GM12878 (cell line): ENCODE measurements at regions not wholly inside any gene's neighbourhood (a gene's known extent, or its start where the extent isn't known, plus 50 kb on each side); places are given as distances from the start of the nearest gene placed in this dataset.

Source experiments
- ATAC-seq: fragments of 200-7000 bp; cut with Tn5 transposase; 3 replicates; pipeline ENCODE4 v1.9.1; 2020; ENCODE audit warnings: mild to moderate bottlenecking, moderate library complexity
- BruUV-seq: library from RNA; stranded (reverse); fragments of 400-500 nt; replicated peaks from 2 replicates; lab custom pipeline; 2021; lab: Mats Ljungman, UMichigan
- CTCF ChIA-PET: fragments of 300-600 bp; sonication (Branson Sonifier 250); formaldehyde crosslinking; extraction: SDS; loops from one replicate; lab custom pipeline; 2021; ENCODE audit warnings: inconsistent platforms; lab: Yijun Ruan, JAX
- POLR2A ChIA-PET: fragments of 350-600 bp; formaldehyde crosslinking; extraction: SDS; loops from one replicate; lab custom pipeline; 2021; ENCODE audit warnings: inconsistent platforms; lab: Charles Lee
- RAD21 ChIA-PET: fragments of 300-600 bp; sonication (Branson Sonifier 250); formaldehyde crosslinking; loops from one replicate; lab custom pipeline; 2023; ENCODE audit warnings: antibody characterized with exemption; ENCODE audit not compliant: unreplicated experiment; lab: Charles Lee
- SMC1A ChIA-PET: fragments of 300-600 bp; sonication (Branson Sonifier 250); formaldehyde crosslinking; loops from one replicate; lab custom pipeline; 2023; ENCODE audit not compliant: unreplicated experiment, uncharacterized antibody; lab: Charles Lee
- DNase-seq: peaks from one replicate; pipeline ENCODE4 v3.0.0-alpha.2; 2011; ENCODE audit warnings: low read depth, low spot score
- FAIRE-seq: peaks from 3 replicates; lab custom pipeline; 2011; peaks lifted over from hg19 to GRCh38; lab: Jason Lieb, UNC
- H2AFZ ChIP-seq: 2 replicates; pipeline ENCODE4 v1.6.0; 2011; ENCODE audit warnings: low read depth, low read length, control low read depth; ENCODE audit not compliant: control insufficient read depth
- H3K27ac ChIP-seq: 2 replicates; pipeline ENCODE4 v1.5.1; 2011; ENCODE audit warnings: control low read depth; ENCODE audit not compliant: control insufficient read depth, insufficient read depth
- H3K27me3 ChIP-seq, 2 experiments: replicated peaks in 1 of 2; 2 replicates each; pipeline versions ENCODE4 v1.6.0 to v1.6.1; 2011; ENCODE audit warnings: low read length in 1 of 2; ENCODE audit not compliant: control insufficient read depth in 2 of 2, insufficient read depth in 2 of 2
- H3K36me3 ChIP-seq, 2 experiments: 2 replicates each; pipeline ENCODE4 v1.5.1; 2011; ENCODE audit warnings: low read length in 1 of 2; ENCODE audit not compliant: control insufficient read depth in 2 of 2, insufficient read depth in 2 of 2
- H3K4me1 ChIP-seq: 2 replicates; pipeline ENCODE4 v1.6.1; 2011; ENCODE audit warnings: mild to moderate bottlenecking, low read length, moderate library complexity, mixed read lengths; ENCODE audit not compliant: control insufficient read depth, insufficient read depth
- H3K4me2 ChIP-seq: 2 replicates; pipeline ENCODE4 v1.6.0; 2011; ENCODE audit warnings: control low read depth; ENCODE audit not compliant: control insufficient read depth, insufficient read depth
- H3K4me3 ChIP-seq: fragments of 200-600 bp; sonication (generic); 2 replicates; pipeline ENCODE4 v1.5.1; 2016
- H3K79me2 ChIP-seq: 2 replicates; pipeline ENCODE4 v1.6.0; 2011; ENCODE audit warnings: low read length; ENCODE audit not compliant: control insufficient read depth, insufficient read depth
- H3K9ac ChIP-seq: 2 replicates; pipeline ENCODE4 v1.8.0; 2011; ENCODE audit warnings: low read length, control low read depth, mixed read lengths; ENCODE audit not compliant: control insufficient read depth, insufficient read depth
- H3K9me3 ChIP-seq: replicated peaks from 3 replicates; pipeline ENCODE4 v1.5.1; 2011; ENCODE audit warnings: mild to moderate bottlenecking, low read length; ENCODE audit not compliant: control insufficient read depth, insufficient read depth
- H4K20me1 ChIP-seq: 2 replicates; pipeline ENCODE4 v1.6.0; 2011; ENCODE audit not compliant: control insufficient read depth, insufficient read depth
- BACH1 ChIP-seq: fragments of 450-650 bp; IDR thresholded peaks from 2 replicates; pipeline ENCODE4 v1.6.1; 2017; ENCODE audit warnings: mild to moderate bottlenecking, borderline replicate concordance
- CBFB ChIP-seq: IDR thresholded peaks from 2 replicates; pipeline ENCODE4 v1.6.1; 2016; ENCODE audit warnings: antibody characterized with exemption, low read depth
- IKZF1 ChIP-seq: fragments of 450-650 bp; conservative IDR thresholded peaks from 2 replicates; pipeline ENCODE4 v1.6.1; 2017; ENCODE audit warnings: antibody characterized with exemption, mild to moderate bottlenecking
- IKZF2 ChIP-seq, 2 experiments: fragments of 450-650 bp; IDR thresholded peaks; 2 replicates each; pipeline ENCODE4 v1.6.1; 2017; ENCODE audit warnings: mild to moderate bottlenecking in 2 of 2, moderate library complexity in 2 of 2
- KLF5 ChIP-seq: fragments of 450-650 bp; IDR thresholded peaks from 2 replicates; pipeline ENCODE4 v1.6.1; 2014; ENCODE audit warnings: mild to moderate bottlenecking; ENCODE audit not compliant: partially characterized antibody
- PAX5 ChIP-seq: IDR thresholded peaks from 2 replicates; pipeline ENCODE4 v1.6.1; 2011; ENCODE audit warnings: low read depth, low read length, borderline replicate concordance
- SIX5 ChIP-seq: IDR thresholded peaks from 2 replicates; pipeline ENCODE4 v1.6.1; 2011; ENCODE audit warnings: mild to moderate bottlenecking, low read depth, low read length, moderate library complexity; ENCODE audit not compliant: severe bottlenecking
- SMAD1 ChIP-seq: fragments of 450-650 bp; IDR thresholded peaks from 2 replicates; pipeline ENCODE4 v1.6.1; 2018; ENCODE audit warnings: mild to moderate bottlenecking, low read depth; ENCODE audit not compliant: partially characterized antibody
- SMC3 ChIP-seq: IDR thresholded peaks from 2 replicates; pipeline ENCODE4 v1.6.1; 2011; ENCODE audit warnings: low read length, improper control_type of control experiment, borderline replicate concordance
- TAF1 ChIP-seq: IDR thresholded peaks from 2 replicates; pipeline ENCODE4 v1.6.1; 2011; ENCODE audit warnings: mild to moderate bottlenecking, low read depth, low read length, borderline replicate concordance
- ZNF207 ChIP-seq: fragments of 450-650 bp; IDR thresholded peaks from 2 replicates; pipeline ENCODE4 v1.6.1; 2014; ENCODE audit warnings: antibody characterized with exemption, mild to moderate bottlenecking, borderline replicate concordance
- WGBS: methylation state at CpG from one replicate; pipeline ENCODE4 v1.1.6; 2016; ENCODE audit warnings: low lambda C conversion rate; ENCODE audit not compliant: insufficient replicate concordance, insufficient coverage; ENCODE audit errors: missing lambda C conversion rate; 5-methylcytosine and 5-hydroxymethylcytosine counted together
- in situ Hi-C: fragments of 300-500 bp; cut with MboI; formaldehyde crosslinking; loops from 9 replicates; pipeline ENCODE4 v1.14.3; 2018; ENCODE audit warnings: mixed read lengths
- intact Hi-C: fragments of 100-400 bp; cut with micrococcal nuclease; formaldehyde crosslinking; loops from one replicate; pipeline ENCODE4 v1.14.2; 2022; ENCODE audit not compliant: unreplicated experiment
- TF ChIP-seq, protein P1 (sequence below): fragments of 450-650 bp; IDR thresholded peaks from 2 replicates; pipeline ENCODE4 v1.6.1; 2016; ENCODE audit warnings: mild to moderate bottlenecking
- TF ChIP-seq, protein P2 (sequence below): fragments of 450-650 bp; IDR thresholded peaks from 2 replicates; pipeline ENCODE4 v1.6.1; 2018; ENCODE audit warnings: mild to moderate bottlenecking, low read depth, moderate library complexity; ENCODE audit not compliant: partially characterized antibody
- TF ChIP-seq, protein P3 (sequence below): fragments of 150-350 bp; IDR thresholded peaks from 2 replicates; pipeline ENCODE4 v1.6.1; 2014; ENCODE audit warnings: mild to moderate bottlenecking, low read depth, low read length
- TF ChIP-seq, protein P4 (sequence below): IDR thresholded peaks from 2 replicates; pipeline ENCODE4 v1.6.1; 2012; ENCODE audit warnings: low read depth, low read length, improper control_type of control experiment
- TF ChIP-seq, protein P5 (sequence below): IDR thresholded peaks from 2 replicates; pipeline ENCODE4 v1.6.1; 2012; ENCODE audit warnings: low read depth, low read length, improper control_type of control experiment

DNA sequence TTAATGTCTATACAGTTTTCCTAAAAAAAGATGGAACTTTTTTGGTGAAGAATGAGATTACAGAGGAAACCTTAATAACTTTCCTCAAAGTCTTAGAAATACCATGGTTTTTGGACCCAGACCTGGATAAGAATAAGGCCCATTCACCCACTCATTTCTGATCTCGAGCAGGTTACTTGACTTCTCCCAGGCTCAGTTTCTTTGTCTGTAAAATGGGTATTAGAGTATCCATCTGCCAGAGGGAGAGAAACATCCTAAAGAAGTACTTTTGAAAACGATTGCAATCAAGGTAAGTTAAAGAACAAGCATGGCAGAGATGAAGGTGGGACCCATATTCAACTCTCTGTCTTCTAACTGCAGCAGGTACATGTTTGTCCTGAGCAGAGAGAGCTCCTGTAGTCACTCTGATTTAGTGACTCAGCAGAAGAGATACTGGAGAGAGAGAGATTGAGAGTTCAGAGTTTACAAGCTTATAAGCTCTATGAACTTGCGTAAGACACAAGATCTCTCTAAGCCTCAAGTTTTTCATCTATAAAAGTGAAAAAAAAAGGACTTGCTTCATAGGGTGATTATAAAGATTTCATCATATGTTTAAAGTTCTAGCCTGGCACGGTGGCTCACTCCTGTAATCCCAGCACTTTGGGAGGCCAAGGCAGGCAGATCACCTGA lies 379.4 kb upstream of the SGCD start (continued):
- TF ChIP-seq, protein P1, sequence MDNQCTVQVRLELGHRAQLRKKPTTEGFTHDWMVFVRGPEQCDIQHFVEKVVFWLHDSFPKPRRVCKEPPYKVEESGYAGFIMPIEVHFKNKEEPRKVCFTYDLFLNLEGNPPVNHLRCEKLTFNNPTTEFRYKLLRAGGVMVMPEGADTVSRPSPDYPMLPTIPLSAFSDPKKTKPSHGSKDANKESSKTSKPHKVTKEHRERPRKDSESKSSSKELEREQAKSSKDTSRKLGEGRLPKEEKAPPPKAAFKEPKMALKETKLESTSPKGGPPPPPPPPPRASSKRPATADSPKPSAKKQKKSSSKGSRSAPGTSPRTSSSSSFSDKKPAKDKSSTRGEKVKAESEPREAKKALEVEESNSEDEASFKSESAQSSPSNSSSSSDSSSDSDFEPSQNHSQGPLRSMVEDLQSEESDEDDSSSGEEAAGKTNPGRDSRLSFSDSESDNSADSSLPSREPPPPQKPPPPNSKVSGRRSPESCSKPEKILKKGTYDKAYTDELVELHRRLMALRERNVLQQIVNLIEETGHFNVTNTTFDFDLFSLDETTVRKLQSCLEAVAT = no peak
- TF ChIP-seq SIX5 = no peak
- TF ChIP-seq PAX5 = no peak
- TF ChIP-seq, protein P2, sequence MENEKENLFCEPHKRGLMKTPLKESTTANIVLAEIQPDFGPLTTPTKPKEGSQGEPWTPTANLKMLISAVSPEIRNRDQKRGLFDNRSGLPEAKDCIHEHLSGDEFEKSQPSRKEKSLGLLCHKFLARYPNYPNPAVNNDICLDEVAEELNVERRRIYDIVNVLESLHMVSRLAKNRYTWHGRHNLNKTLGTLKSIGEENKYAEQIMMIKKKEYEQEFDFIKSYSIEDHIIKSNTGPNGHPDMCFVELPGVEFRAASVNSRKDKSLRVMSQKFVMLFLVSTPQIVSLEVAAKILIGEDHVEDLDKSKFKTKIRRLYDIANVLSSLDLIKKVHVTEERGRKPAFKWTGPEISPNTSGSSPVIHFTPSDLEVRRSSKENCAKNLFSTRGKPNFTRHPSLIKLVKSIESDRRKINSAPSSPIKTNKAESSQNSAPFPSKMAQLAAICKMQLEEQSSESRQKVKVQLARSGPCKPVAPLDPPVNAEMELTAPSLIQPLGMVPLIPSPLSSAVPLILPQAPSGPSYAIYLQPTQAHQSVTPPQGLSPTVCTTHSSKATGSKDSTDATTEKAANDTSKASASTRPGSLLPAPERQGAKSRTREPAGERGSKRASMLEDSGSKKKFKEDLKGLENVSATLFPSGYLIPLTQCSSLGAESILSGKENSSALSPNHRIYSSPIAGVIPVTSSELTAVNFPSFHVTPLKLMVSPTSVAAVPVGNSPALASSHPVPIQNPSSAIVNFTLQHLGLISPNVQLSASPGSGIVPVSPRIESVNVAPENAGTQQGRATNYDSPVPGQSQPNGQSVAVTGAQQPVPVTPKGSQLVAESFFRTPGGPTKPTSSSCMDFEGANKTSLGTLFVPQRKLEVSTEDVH = no peak
- TF ChIP-seq SMC3 = no peak
- TF ChIP-seq ZNF207 = no peak
- no peak for TF ChIP-seq CBFB
- TF ChIP-seq IKZF2 (IDR thresholded peaks at IDR 0.05) = no peak

DNA sequence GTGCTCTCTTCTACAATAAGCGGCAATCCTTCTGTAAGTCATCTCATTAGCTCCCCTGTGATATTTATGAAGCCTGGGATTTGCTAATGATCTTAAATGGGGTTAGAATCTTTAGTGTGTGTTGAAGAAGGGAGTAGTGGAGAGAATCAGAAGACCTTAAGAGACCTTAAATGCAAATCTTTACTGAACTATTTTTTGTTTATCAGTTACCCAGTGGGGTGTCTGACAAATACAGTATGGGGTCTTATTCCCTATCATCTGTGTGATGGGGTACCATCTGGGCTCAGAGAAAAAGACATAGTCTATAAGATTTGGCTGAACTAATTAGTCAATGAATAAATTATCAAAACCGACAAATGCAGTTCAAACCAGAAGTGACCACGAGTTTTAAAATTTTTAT lies 378.4 kb upstream of the SGCD start:
- WGBS = 23% methylated on average over 3 of the region's 3 CpGs
- H3K36me3 ChIP-seq = no peaks in the 10 kb centered on the region
- peaks cover 0 to 3% of the 10 kb centered on the region in 2 experiments; a peak in 3 of 4 replicates for H3K27me3 ChIP-seq
- no peak for FAIRE-seq
- no peak for DNase-seq
- ATAC-seq = no peak
- in situ Hi-C loops = loop anchor here (10.0 kb wide), 2 partner anchors 986 to 1176 kb away; no protein-coding TSS in a partner anchor
- ChIA-PET RAD21 (no interaction called here), CTCF (no interaction called here), SMC1A (interaction anchor here (1.4 to 1.7 kb wide), 2 partner anchors 16 to 1184 kb away, joined by 3 to 4 read pairs; no protein-coding TSS in a partner anchor), POLR2A (no interaction called here)
- H3K4me3 ChIP-seq = no peak overlapping the region
- H3K79me2 ChIP-seq = no peaks in the 10 kb centered on the region
- no peak overlapping the region for H3K9ac ChIP-seq
- H2AFZ ChIP-seq = no peak overlapping the region
- H3K4me2 ChIP-seq = no peak overlapping the region
- H3K27ac ChIP-seq = no peak overlapping the region
- no peaks in the 10 kb centered on the region for H3K4me1 ChIP-seq
- intact Hi-C loops = no loop called here
- H3K9me3 ChIP-seq = no peaks in the 10 kb centered on the region
- BruUV-seq = no TSS peak
- no peaks in the 10 kb centered on the region for H4K20me1 ChIP-seq
- no peak for TF ChIP-seq BACH1
- TF ChIP-seq, protein P3, sequence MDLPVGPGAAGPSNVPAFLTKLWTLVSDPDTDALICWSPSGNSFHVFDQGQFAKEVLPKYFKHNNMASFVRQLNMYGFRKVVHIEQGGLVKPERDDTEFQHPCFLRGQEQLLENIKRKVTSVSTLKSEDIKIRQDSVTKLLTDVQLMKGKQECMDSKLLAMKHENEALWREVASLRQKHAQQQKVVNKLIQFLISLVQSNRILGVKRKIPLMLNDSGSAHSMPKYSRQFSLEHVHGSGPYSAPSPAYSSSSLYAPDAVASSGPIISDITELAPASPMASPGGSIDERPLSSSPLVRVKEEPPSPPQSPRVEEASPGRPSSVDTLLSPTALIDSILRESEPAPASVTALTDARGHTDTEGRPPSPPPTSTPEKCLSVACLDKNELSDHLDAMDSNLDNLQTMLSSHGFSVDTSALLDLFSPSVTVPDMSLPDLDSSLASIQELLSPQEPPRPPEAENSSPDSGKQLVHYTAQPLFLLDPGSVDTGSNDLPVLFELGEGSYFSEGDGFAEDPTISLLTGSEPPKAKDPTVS = no peak
- TF ChIP-seq KLF5 = no peak
- TF ChIP-seq TAF1 = no peak
- TF ChIP-seq IKZF1 = no peak
- no peak for TF ChIP-seq PAX5
- TF ChIP-seq, protein P4, sequence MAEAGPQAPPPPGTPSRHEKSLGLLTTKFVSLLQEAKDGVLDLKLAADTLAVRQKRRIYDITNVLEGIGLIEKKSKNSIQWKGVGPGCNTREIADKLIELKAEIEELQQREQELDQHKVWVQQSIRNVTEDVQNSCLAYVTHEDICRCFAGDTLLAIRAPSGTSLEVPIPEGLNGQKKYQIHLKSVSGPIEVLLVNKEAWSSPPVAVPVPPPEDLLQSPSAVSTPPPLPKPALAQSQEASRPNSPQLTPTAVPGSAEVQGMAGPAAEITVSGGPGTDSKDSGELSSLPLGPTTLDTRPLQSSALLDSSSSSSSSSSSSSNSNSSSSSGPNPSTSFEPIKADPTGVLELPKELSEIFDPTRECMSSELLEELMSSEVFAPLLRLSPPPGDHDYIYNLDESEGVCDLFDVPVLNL = no peak
- TF ChIP-seq SMAD1 = no peak
- TF ChIP-seq, protein P5, sequence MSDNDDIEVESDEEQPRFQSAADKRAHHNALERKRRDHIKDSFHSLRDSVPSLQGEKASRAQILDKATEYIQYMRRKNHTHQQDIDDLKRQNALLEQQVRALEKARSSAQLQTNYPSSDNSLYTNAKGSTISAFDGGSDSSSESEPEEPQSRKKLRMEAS = no peak
